8988T (cell line): ENCODE measurements at regions not wholly inside any gene's neighbourhood (a gene's known extent, or its start where the extent isn't known, plus 50 kb on each side); places are given as distances from the start of the nearest gene placed in this dataset.
"Not testable (repeated sequence)": the region's sequence is repeated elsewhere in the genome, so short reads cannot be mapped to it uniquely, and the experiment has no call there.

Source experiments
- DNase-seq: peaks from one replicate; pipeline ENCODE4 v3.0.0; 2011

DNA sequence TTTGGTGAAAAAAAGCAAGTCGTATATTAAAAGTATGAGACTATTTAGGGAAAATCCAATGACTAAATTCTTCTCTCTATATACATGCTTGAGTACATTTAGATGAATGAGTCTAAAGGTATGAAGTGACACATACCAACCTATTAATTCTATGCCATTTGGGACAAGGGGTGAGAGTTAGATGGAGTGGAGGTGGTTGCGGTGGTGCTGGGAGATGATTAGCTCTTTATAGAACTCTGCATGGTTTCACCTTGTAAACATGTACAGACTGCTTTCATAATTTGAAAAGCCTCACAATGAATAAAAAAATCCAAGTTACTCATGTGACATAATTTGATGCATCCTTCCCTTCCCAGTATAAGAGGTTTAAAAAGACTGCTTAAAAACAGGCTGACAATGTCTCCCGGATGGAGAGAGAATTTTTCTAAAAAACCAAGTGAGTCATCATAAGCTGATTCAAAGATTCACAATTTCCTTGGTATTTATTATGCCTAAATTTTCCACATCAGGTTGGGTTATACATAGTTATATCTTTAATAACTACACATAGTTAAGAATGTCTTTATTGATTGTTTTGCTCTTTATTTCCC is 572.8 kb downstream of the REEP3 start:
- DNase-seq, result no peak

DNA sequence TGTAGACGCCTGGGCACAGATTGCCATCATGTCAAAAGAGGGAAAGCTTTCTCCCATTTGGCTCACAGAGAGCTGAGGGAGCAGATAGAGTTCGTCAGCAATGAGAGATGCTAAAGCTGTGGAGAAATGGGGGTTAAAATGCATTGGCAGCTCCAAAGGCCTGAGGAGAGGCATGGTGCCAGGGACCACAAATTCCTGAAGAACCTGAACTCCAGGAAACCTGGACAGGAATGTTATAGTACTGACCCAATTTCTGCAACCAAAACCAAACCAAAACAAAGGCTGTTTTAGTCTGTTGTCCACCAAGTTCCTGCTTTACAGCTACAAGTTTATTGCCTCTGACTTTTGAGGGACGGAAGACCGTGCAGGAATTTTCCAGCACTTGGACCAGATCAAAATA is 575.7 kb downstream of the REEP3 start:
- no peak for DNase-seq

DNA sequence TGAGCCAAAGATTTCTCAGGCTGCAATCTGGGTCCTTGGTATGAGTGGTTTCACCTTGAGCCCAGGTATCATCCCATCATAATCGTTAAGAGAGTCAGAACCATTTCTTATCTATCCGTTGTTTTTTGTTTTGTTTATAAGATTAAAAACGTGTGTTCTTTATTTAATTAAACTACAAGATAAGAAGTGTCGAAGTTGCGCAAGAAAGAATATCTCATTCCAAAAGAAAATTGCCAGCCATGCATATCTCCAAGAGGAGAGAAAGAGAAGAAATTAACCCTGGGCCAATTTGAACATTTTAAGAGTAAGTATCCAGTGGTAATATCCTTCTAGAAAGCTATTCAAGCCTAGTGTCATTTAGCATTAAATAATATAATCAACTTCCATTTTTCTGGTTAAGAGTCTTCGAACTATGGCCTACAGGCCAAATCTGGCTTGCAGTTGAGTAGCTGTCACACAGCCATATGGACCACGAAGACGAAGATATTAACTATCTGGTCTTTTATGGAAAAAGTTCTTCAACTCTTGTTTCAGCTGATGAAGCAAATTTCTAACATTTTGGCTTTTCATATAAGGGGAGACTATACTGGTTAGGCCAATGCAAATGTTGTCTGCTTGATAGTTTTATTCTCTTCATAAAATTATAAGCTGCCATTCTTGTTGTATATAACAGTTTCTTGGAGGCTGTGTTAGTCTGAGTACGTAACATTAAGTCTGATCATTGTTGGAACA is 576.4 kb downstream of the REEP3 start:
- no peak for DNase-seq

DNA sequence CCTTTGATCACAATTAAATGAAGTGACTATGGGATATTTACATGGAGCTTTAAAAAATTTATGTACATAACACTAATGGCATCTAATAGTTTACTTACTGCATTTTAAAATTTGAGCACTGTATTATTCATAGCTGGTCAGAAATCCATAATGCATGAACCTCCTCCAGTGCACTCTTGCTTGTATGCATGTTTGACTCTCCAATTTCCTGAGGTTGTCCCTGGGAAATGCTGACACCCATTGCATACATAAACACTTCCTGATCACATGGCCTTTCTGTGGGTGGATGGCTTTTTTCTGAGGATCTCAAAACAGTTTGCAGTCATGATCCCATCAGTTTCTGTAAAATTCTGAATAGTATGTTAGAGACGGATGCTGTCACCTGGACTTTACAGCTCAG is 577.8 kb downstream of the REEP3 start:
- DNase-seq, result no peak

DNA sequence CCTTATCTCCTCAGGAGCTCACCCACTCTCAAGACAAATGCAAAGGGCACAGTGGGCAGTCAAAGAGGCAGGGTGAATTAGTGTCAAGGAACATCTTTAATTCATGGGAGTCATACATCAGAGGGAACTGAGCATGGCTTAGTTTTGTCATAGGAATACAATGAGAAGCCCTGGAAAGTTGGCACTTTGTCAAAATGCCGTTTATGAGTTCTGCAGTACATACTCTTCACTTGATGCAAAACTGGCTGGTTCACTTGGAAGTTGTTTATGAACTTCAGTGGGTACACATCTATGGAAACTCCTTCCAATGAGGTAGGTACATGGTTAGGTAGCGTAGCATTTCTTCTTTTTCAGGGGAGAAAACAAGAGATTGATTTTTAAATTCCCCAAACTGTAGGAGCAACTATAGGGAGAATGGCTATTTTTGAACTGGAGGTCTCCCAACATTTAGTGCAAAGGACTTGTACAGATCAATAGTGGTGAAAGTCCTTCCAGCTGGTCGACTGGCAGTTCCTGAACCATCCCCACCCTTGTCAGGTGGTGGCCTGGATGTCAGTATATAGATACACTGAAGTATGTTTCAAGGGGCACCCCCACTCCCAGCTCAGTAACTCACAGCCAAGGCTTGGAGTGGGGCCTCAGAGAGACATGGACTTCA is 580.5 kb downstream of the REEP3 start:
- DNase-seq, result no peak

DNA sequence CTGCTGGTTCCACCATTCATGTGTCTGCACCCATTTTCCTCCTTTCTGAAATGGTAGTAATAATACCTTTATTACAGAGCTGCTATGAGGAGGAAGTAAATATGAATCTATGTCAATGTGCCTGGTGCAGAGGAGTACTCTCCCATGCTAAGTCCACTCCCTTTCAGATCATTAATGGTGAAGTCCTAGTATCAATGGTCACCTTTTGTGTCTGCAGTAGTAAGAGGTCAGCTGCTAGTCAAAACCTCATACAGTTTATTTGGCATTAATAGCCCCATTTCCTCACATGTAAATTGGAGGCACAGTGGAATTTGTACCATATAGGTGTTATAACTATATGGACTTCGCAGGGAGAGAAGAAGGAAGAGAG is 581.0 kb downstream of the REEP3 start:
- DNase-seq, result no peak

DNA sequence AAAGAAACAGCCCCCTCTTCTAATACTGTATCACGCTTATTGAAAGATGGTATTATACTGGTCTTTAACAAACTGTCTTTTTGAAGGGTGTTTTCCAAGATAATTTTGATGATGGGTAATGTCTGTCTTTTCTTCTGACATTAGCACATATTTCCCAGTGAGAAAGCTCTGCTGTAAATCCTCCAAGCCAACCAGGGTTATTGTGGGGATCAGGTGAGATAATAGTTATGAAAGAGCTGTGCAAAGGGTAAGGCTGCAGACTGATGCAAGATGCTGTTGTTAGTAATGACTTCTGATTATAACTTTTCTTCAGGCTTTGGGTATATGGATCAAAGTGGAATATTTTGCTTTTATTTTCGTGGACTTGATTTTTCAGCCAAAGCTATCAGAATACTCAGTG is 581.7 kb downstream of the REEP3 start:
- no peak for DNase-seq

DNA sequence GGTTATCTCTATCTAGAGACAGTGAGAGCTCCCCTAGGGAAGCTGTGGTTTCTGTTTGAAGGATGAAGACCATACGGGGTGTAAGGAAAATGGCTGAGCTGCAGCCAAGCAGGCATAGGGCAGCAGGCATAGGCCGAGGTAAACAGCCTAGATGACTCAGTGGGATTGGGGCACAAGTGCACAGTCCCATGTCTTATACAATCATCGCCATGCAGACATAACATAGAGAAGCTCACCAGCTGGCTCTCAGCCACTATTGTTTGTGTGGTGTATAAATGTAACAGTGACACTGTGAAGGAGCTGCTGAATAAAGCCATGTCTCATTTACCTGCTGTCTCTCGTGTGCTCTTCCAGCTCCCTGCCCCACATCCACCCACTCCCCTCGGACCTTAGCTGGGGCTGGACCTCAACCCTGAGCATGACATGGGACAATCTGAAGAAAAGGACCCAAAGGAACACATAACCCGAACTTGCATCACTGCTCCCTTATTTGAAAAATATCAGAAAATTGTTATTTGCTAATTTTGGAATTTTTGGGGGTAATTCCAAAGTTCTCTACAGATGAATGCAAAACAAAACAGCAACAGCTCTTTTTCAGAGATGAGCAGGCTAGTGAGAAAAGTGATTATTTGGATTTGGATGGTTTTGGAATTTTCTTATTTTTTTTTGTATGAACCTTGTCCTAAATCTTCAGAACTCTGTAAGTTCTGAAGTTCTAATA is 582.7 kb downstream of the REEP3 start:
- DNase-seq, result no peak

DNA sequence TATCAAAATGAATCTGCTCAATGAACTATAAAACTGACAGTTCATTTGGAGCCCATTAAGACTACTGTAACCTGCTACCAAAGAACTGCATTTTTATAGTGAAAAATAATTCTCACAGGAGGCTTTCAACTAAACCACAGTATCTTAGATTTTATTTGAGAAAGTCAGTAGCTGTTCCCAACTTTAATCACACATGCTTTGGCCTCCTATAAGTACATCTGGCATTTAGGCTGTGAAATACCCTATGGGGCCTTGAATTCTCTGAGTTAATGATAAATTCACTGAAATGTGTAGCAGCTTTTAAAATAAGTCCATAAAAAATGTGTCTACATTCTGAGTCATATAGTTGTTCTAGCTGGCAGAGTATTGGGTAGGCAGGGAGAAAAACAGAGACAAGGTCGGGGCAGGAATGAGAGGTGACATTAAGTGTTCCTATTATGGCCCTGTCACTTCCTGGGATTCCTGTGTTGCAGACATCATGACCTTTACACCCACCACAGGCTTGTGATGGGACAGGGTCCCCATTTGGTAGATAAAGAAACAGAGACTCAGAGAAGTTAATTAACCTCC is 588.8 kb downstream of the REEP3 start:
- DNase-seq, result no peak

DNA sequence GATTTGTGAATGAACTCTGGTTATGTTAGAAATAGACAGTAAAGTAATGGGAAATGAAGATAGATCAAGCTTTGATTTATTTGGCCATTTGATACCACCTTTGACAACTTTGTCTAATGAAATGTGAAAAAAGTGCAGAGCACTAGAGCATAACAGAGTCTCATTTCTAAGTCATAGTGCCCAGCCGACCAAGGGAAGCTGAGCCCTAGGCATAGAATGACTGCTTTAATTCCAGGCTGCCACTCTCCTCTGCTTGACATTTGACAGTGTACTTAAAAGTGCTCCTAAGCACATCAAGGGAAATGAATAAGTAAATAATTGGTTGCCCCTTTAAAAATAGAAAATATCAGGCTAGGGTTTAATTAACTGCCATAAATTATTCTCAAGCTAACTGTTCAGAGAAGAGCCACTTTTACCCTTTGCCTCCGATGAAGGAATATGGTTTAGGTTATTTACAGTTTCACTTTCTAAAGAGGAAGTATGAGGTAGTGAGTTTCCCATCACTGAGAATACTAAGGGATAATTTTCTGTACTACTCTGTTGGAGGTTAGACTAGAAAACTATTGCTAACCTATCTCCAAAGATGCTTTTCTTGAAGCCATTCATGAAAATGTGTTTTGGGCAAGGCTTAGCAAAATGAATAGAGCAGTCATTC is 591.6 kb downstream of the REEP3 start:
- no peak for DNase-seq

DNA sequence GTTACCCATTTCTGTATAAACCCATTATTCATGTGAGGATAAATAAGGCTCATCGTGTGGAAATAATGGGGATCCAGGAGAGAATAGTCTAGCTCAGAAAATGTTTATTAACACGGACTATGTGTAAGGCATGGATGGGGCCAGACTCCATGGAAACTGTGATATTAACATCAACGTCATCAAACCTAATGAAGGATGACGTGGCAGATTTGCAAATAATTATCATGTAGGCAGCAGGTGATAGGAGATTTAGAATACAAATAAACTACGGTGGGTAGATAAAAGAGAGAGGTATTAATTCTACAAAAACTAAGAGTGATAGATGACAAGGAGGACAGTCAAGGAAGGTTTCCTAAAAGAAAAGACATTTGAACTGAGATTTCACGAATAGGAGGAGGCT is 592.2 kb downstream of the REEP3 start:
- no peak for DNase-seq

DNA sequence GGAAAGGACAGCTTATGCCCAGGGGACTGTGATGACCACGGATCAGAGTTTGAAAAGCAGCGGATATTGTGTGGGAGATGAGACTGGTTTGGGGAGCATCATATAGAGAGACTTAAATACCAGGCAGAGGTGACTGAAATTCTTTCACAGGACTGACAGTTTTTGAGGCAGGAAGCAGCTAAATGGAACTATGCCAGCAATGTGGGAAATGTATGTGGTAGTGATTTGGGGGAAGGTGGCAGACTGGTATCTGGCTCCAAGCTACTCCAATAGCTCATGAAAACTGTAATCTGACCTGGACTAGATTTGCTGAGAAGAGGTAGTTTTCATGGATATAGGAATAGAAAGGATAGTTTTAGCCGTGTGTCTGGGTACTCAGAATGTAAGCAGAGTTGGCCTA is 592.6 kb downstream of the REEP3 start:
- no peak for DNase-seq

DNA sequence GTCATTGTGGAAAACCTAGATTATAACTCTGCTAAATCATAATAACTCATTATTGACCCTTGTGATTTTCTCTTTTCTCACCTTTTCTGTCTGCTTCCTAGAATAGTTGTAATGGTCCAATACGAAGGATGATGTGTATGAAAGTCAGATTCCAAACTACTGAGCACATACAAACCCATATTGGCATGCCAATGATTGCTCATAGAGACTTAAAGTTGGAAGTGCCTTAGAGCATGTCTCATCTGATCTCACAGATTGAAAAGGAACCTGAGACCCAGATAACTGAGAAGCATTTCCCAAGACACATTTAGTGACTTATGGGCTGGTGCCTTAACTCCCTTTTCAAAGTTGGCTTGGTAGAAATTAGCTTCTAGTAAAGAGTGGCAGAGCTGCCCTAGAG is 594.3 kb downstream of the REEP3 start:
- no peak for DNase-seq

DNA sequence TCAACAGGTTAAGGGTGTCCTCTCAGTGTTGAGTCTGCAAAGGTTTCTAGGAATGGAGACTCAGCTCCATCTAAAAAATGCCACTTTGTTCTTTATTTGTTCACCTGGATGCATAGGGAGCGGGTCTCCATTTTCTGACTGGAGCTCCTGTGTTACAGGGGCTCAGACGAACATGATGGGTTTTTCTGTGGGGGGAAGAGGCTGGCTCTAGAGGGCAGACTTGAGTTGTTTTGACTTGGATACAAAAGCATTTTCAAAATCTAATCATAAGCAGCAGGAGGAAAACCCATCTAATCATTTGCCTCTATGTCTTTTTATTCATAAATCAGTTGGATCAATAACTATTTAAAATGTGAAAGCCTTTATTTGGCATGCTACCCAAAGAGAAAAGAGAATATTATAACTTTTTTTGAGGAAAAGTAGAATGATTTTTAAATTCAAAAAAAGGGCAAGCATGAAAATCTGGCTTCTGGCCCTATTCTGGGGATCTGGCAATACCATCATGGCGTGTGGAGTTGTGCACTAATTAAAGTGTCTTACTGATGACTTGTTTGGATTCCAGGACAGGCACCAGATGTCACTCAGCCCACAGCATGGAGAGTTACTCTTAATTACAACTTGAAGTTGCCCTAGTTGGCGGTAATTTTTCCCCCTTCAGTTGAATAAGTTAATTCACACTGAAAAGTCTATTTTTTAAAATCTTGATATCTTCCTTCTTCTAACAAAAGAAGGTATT is 594.9 kb downstream of the REEP3 start:
- DNase-seq, result no peak

DNA sequence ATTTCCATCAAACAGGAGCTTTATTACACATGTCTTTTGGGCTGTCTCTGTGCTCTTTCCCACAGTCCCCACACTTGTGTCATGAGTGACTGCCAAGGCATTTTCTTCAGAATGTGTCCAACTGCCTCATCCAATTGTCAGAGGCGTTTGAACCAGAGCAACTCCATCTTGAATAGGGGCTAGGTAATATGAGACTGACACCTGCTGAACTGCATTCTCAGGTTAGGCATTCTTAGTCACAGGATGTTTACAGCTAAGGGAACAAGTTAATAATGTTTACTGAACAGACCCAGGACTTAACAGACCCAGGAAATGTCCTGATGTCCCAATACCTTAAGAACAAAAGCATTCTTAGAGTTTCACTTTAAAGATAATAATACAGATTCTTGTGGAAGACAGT is 595.5 kb downstream of the REEP3 start:
- no peak for DNase-seq

DNA sequence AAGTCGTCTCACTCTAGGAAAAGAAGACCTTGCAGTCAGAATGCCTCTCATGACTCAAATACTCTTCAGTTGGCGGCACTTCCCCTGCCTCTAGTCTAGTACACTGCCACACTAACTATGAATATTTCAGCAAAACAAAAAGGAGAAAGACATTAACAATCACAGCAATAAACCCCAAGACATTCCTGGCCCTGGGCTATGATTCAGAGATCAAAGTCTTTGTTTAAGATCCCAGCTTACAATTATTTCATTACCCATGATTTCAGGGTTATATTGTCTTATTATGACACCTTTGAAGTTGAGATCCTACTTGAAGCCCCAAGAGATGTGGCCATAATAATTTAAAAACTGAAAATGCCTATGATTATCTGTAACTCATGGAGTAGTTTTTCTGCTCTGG is 597.5 kb downstream of the REEP3 start:
- no peak for DNase-seq

DNA sequence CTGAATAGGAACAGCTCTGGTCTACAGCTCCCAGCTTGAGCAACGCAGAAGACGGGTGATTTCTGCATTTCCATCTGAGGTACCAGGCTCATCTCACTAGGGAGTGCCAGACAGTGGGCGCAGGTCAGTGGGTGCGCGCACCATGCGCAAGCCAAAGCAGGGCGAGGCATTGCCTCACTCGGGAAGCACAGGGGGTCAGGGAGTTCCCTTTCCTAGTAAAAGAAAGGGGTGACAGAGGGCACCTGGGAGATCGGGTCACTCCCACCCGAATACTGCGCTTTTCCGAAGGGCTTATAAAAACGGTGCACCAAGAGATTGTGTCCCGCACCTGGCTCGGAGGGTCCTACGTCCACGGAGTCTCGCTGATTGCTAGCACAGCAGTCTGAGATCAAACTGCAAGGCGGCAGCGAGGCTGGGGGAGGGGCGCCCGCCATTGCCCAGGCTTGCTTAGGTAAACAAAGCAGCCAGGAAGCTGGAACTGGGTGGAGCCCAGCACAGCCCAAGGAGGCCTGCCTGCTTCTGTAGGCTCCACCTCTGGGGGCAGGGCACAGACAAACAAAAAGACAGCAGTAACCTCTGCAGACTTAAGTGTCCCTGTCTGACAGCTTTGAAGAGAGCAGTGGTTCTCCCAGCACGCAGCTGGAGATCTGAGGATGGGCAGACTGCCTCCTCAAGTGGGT is 599.2 kb downstream of the REEP3 start:
- DNase-seq, result not testable (repeated sequence)

DNA sequence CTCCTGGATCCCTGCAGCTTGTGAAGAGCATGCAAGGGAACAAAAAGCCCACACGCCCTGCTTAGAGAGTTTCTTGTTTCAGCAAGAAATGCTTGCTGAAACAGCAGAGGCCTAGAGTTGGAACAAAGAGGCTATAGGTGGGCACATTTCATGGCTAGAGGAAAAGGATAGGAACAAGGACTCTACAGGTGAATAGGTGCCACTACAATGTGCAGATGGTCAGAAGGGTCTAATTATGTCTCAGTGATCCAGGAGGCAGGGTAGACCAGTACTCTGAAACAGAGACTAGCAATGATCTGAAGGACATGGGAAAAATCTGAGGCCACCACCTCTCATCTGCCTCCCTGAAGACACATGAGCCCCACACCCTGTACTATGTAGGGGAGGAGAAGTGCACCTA is 609.0 kb downstream of the REEP3 start:
- no peak for DNase-seq

DNA sequence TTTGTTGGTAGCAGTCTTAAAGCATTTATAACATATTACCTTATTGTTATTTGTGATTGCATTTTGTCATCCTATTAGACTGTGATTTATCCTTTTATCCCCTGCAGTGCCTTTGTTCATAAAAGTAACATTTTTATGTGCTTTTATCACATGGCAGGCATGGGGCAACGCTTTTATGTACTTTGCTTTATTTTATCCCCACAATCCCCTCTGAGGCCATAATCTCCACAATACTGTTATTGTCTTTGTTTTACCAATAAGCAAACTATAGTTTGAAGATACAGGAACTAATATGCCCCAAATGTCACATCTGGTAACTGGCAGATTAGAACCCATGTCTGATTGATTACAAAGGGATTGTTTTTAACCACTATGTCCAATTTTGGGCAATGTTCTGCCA is 613.5 kb downstream of the REEP3 start:
- no peak for DNase-seq

DNA sequence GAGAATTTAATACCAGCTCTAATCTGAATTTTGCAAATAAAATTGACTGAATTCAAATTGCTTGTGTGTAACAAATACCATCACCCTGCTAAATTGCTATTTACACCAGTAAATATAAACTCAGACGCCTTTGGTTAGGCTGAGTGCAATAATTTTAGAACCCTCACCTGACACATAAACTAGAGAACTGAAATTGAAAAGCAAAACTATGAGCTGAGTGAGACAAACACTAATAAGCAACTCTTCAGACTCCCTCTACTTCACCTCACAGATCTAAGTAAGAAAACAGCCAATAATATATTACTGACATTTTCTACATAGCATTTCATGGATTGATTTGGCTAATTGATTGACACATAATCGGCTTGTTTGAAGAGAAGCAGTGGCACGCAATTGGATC is 621.2 kb downstream of the REEP3 start:
- DNase-seq, result no peak

DNA sequence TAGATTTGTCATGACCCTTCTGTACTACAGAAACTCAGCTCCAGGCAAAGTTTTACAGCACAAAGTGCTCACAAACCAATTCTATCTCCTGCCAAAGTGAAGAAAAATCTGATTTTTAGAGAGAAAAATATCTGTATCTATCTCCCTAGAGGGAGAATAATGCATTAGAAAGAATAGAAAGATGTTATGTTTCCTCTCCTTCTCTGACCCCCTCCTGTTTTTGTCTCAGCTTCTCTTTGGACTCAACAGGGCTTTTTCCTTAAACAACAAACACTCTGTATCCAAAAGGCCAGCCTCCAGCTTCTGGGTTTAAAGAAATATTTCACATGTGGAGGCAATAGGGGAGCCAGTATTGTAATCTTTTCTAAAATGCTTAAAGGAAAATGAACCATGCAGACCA is 627.4 kb downstream of the REEP3 start:
- no peak for DNase-seq

DNA sequence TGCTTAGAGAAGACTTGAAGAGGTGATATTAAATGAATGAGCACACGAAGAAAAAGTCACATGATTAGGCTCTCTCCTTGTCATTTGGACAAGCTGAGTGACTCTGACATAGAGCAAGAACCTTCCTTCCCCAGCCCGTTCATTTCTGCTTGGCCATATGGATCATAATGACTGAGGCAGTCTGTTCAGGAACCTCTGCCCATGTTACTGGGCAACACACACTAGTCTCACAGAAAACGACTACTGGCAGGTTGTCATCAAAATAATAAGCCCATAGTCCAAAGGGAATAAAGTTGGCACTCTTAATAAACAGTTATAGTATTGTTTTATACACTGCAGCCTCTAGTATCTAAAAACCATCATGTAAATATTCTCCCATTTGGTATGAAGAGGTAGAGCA is 635.0 kb downstream of the REEP3 start:
- no peak for DNase-seq
